GM21737 (cell line): ENCODE measurements at regions not wholly inside any gene's neighbourhood (a gene's known extent, or its start where the extent isn't known, plus 50 kb on each side); places are given as distances from the start of the nearest gene placed in this dataset.
A peak's percentile ranks its signal among the peaks of the same experiment; 100 is the strongest.

Experiments
- ATAC-seq: cut with Tn5 transposase; IDR thresholded peaks from one replicate; pipeline ENCODE4 v1.9.1; 2021; ENCODE audit warnings: mild to moderate bottlenecking, moderate library complexity; ENCODE audit not compliant: unreplicated experiment

DNA sequence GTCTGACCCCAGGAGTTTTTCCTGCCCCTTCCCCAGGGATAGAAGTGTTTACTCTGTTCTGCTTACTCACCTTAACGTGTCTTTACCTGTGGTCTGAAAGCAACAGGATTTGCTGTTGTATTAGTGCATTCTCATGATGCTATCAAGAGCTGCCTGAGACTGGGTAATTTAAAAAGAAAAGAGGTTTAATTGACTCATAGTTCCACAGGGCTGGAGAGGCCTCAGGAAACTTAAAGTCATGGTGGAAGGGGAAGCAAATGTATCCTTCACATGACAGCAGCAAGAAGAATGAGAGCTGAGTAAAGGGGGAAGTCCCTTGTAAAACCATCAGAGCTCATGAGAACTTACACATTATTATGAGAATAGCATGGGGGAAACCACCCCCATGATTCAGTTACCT, 240.4 kb downstream of the SNAPC1 start:
- no peak for ATAC-seq

DNA sequence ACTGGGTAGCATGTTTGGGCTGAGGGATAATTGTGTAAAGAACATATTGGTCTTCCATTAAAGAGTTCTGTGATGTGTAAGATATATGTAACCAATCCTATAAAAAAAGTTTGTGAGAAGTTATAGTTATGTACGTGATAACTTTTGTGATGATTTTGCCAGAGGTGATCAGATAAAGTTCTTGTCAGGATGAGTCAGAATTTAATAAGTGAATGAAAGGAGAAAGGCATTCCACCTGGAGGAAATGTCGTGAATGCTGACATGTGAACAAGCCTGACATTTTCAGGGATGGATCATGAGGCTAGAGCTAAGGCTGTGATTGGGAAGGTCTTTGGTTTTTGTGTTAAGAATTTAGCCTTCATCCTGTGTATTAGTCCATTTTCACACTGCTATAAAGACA, 241.5 kb downstream of the SNAPC1 start:
- ATAC-seq, result no peak

DNA sequence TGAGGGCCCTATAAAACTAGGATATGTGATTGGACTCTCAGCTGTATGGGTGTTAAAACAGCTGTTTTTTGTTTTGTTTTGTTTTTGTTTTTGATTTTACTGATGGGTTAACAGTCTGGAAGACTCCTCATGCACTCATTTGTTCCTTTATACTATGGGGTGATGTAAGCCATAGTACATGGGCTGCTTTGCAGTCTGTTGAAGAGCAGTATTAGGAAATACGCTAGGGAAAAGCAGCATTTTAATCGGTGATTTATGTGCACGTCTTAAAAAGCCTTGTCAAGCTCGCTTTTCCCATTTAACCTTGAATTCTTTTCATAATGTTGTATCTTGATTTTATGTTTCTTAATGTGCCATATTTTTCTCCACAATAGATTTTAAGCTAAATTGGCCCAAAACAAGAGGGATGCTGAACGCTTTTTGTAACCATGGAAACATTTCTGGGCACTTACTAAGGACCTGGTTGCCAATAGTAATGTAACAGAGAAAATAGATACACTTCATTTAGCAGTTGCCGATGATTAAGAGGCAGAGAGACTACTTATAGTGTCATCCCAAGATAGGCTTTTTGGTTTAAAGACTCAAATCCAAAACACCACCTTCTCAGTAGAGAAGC, 244.0 kb downstream of the SNAPC1 start:
- ATAC-seq, result no peak

DNA sequence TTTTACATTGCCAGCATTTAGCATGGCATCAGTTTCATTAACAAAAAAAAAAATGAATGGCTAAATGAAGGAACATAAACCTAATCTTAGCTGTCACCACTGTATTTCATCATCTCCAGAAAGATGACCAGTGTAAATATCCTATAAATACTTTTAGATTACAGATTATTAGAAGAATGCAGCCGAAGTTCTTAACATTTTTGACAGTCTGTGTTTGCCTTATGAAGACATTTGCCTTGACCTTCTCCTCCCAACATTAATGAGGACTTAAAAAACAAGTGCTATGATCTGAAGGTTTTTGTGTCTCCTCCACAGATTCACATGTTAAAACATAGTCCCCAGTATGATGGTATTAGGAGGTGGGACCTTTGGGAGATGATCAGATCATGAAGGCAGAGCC, 253.0 kb downstream of the SNAPC1 start:
- no peak for ATAC-seq

DNA sequence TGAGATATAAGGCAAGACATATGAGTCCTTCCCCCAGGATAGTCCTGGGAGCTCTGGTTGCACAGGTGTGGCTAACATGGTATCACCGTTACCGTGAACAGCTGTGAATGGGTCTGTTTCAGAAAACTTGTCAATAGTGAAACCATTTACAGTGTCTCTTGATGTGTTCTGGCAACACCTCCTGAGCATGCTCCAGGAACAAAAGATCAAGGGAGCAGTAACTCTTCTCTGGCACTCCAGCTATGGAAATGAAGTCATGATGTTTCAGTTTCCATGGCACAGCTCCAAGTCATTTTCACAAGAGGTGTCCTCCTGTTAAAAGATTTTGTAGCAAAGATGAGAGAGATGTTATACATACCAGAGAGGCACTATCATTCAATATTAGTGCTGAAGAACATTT, 253.7 kb downstream of the SNAPC1 start:
- ATAC-seq, result no peak

DNA sequence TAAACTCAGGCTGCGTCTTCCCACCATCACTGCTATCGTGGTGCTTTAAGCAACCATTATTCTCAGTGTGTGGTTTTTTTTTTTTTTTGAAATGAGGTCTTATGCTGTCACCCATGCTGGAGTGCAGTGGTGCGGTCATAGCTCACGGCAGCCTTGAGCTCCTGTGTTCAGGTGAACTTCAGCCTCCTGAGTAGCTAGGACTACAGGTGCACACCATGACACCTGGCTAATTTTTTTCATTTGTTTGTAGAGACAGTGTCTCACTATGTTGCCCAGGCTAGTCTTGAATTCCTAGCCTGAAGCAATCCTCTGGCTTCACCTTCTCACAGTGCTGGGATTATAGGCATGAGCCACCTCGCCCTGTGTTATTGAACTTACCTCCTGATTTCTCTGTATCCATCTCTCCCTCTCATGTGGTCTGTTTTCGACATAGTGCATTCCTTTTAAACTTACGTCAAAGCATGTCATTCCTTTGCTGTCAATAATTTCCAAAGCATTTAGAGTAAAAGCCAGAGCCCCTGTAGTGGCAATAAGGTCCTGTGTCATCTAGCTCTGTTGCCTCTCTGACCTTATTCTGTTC, 255.5 kb downstream of the SNAPC1 start:
- ATAC-seq, result no peak

DNA sequence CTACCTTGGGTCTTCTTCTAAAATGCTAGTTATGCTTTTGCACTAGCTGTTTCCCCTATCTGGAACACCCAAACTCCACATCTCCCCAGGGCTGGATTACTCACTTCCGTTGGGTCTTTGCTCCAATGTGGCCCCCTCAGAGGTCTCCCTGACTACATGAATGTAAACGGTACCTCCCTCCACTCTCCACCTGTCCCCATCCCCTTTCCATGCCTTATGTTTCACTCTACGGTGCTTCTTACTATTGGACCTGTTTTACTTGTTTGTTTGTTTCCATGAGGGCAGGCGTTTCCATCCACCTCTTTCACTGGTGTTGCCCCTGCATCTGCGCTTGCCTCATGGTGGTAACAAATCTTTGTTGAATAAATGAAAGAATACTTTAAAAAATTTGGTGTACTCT, 256.4 kb downstream of the SNAPC1 start:
- no peak for ATAC-seq

DNA sequence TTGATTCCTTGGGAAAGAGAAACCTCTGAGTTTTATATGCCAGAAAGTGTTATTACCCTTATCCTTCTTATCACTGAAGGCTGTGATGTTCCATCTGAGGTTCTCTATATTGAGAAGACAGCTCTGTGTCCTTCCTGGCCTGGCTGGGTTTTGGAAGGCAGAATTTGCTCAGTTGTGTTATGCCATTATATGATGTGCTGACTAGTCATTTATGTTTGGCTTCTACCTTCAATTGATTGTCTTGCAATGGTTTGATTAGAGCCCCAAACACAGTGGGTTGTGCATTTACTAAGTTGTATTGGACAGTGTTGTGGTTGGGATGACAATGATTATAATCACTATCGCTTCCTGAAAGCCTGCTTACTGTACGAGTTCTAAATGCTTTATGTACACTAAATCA, 265.7 kb downstream of the SNAPC1 start:
- ATAC-seq, result no peak

DNA sequence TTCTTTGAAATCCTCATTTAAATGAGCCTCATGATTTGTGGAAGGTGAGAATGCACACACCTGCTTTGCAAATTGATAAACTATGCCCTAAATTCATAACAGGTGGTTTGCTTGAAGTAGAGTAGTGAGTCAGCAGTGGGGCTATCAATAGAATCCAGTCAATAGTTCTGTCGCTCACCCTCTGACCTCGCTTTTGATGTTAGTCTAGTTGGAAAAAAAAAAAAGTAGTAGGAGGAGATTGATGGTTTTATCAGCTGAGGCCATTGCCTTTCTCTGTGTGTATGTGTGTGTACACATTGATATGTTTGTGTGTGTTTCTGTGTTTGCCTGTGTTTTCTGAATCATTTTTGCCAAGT, 267.3 kb downstream of the SNAPC1 start:
- no peak for ATAC-seq

DNA sequence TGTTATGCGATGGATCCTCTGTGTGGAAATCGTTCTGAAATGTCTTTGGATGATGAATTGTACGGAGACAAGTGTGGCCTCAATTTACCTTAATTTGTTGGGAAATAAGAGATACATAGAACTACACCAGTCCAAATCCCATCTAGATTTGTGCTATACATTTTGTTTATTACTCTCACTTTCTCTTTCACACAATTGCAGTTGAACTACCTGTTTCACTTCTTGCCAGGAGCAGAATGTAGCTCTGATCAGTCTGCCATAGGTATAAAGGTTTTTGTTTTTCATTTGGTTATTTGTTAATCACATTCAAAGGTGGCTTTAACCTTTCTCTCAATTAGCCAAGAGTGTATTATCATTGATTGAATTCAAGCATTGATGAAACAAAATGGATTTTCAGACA, 268.2 kb downstream of the SNAPC1 start:
- ATAC-seq, result no peak

DNA sequence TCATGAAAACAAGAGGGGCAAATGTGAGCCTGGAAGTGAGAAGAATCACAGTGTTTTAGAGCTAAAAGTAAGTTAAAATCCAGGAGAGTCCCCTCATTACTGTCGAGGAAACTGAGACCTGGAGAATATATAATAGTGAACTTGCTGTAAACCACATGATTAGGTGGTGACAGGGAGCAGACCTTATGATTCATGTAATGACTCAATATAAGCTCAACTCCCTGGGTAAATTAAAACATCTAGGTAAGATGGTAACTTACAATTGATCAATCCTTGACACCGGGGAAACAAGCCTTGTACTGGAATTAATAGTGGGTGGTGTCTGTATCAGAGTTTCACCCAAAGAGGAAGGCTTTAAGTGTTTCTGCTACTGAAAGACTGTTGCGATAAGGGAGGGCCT, 269.3 kb downstream of the SNAPC1 start:
- no peak for ATAC-seq

DNA sequence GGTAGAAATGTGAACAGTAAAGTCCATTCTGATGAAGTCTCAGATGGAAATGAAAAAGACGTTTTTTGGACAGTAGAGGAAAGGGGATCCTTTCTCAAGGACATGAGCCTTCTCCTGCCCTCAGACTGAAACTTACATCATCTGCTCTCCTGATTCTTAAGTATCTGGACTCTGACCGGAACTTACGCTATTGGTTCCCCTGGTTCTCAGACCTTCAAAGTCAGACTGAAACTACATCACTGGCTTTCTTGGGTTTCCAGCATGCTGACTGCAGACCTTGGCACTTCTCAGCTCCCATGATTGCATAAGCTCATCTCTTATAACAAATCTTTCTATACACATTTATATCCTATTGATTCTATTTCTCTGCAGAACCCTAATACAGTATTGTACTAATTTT, 291.0 kb downstream of the SNAPC1 start:
- ATAC-seq, result no peak

DNA sequence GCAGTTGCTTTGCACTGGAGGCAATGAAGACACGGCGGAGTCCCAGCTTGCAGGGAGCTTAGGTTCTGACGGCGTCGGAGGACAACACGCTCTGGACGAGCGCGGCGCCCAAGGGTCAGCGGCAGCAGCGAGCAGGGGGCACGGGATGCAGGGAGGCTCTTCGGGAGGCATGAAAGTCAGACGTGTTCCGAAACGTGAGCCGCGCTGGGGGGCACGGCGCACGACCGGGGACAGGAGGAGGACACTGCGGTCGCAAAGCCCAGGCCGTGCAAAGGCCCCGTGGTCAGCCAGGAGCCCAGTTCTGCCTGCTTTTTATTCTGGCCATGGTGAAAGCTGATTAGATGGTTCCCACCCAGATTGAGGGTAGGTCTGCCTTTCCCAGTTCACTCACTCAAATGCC, 294.6 kb downstream of the SNAPC1 start:
- no peak for ATAC-seq

DNA sequence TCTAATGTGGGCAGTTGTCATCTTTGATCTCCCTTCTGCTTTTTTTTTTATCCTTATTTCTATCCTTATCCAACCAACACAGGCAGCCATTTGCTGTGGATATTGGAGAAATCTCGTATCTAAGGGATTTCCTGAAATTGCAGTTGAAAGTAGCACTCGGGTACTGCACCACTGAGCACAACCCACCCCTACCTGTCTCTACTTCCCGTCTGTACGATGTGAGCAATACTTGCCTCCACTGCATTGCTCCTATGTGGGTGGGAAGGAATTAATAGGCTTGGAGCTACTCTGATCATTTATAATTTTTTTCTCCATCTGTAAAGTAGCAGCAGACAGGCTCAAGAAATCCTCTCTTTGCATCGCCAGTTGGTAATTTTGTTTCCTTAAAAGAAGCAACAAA, 300.4 kb downstream of the SNAPC1 start:
- no peak for ATAC-seq

DNA sequence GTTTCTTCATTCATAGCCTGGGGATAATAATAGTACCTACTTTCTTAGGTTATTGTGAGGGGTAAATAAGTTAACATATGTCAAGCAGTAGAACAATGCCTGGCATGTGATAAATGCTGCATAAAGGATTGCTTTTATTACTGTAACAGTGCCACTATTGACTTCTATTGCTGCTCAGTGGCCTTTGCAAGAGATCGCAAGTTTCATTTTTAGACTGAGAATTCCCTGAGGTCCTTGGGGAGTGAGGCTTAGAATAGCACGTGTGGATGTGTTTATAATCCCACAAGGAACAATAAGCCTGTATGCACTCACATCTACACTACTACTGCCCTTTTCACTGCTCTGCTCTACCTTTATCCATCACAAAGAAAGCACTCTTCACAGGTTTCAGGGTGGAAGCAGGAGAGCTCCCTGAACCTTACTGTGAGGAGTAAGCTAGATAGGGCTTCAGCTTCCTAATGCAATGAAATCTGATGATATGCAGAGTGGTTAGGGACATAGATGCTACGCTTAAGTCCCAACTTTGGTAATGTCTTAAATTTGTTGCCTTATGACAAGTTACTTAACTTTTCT, 302.6 kb downstream of the SNAPC1 start:
- no peak for ATAC-seq

DNA sequence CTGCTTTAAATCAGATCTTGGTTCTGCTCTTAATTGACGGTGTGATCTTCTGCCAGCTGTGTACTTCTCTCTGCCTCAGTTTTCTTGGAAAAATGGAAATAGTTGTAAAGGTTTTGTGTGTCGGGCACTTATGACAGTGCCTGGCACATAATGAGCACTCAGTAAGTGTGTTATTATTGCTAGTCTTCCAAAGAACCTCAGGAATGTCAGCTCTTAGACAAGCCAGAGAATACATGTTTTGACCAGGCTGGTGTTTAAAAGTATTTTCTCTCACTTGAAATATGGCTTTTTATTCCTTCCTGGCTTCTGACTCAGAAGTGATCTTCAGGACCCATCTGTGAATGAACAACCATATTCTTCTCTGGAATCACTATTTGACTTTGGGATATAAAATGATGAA, 304.1 kb downstream of the SNAPC1 start:
- no peak for ATAC-seq

DNA sequence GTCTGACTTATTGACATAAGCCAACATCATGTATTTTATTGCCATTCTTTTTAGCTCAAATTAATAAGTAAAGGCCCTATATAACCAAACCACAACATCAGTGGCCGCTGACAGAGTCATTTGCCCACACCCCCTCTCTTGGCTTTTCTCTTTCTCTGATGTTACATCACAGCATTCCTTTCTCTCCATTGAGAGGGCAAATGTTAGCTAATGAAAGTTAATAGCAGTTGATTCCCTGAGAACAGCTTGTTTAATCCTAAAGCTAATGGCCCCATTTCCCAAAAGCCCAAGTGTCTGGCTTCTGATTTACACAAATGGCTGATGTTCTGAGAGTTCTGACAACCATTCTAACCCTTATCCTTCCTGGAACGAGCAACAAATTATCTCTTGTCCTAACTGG, 308.8 kb downstream of the SNAPC1 start:
- no peak for ATAC-seq

DNA sequence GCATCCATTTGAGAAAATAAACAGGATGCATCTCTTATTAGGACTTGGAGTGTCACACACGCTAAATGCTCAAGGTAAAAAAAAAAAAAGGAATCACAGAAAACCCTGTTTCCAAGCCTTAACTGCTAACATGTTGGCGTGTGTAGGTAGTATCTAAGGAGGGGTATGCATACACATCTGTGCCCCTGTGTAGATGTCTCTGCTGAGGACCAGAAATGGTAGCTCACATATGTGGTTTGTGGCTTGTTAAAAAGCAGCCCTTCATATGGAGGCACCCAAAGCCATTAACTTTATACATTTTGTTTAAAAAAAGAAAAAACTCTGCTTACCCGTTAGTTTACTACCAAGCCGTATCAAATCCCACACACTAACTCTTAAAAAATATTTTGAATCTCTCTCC, 314.1 kb downstream of the SNAPC1 start:
- ATAC-seq, result no peak

DNA sequence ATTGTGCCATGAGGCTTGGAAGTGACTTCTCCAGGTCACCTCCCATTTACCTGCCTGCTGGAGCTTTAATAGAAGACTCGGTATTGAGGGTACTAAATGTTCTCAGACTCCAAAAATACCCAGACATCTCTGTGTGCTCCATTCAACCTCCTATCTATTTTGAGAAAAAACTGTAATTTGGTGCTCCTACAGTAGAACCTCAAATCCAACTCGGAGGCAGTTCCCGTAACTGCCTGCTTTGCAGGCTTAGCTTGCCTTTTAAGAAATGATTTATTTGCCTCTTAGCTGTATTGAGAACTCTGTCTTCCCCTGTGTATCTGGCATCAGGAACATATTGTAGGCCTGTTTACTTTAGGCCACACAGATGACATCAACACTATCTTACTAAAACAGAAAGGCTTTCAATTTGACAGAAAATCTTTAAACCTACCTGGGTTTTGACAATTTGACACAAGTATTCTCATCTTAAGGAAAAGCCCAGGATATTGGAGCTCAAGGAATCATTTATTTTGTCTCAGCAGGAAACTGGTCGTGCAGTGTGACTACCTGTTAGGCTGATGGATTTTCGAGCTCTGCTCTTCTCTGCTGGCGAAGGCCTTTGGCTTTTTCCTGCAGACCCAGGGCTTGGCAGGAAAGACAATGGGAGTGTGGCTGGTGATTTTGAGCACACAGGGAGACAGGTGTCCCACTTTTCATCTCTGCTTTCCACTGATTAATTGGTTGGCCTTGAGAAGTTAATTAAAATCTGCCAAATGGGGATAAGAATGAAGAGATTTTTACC, 314.8 kb downstream of the SNAPC1 start:
- ATAC-seq, result no peak

DNA sequence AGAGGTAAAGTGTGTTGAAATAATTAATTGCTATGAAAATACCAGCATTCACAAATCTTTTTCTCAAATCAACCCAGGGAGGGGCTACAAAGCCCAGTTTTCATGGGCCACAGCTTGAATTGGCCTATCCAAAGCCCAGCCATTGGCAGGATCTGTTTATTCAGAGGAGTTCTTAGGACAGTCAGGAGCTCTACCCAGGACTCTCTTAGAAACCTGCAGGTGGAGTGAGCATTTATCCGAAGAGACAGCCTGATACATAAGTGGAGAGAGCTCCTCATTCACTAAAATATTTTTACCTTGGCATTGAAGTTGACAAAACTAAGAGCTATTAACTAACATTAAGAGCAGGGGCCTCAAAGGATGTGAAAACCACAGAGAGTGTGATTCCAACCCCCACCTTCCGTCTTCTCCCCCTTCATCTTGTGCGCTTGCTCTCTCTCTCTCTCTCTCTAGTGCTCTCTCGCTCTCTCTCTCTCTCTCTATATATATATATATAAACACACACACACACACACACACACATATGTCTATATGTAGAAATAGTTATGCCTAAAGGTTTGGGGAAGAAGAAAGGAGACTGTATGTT, 315.5 kb downstream of the SNAPC1 start:
- no peak for ATAC-seq

DNA sequence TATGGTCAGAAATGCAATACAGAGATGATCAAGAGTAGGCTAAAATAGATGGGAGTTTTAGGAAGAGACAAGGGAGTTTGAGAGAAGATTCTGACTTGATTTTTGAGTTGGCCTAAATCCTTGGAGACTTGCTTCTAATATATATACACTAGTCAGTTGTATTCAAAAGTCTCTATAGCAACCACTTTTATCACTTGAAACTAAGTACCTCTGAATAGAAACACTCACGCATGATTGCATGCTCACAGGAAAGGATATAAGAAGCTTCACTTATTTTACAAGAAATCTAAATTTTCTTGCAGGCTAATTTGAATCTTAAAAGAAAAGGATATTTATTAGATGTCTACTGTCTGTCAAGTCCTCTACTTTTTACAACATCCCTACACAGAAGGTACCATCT, 316.8 kb downstream of the SNAPC1 start:
- ATAC-seq, result peak; percentile 56
